Central memory CD8-positive, alpha-beta T cell (primary cell): ENCODE measurements at regions not wholly inside any gene's neighbourhood (a gene's known extent, or its start where the extent isn't known, plus 50 kb on each side); places are given as distances from the start of the nearest gene placed in this dataset.

Source experiments
- ATAC-seq: fragments of 150-1000 bp; cut with Tn5 transposase; replicated peaks from 2 replicates; pipeline ENCODE4 v1.10.0; 2022; ENCODE audit warnings: mild to moderate bottlenecking, moderate FRiP score, moderate number of reproducible peaks; ENCODE audit not compliant: poor library complexity, severe bottlenecking; ENCODE audit errors: extremely low read depth
- DNase-seq, 2 donors: peaks; one replicate each; pipeline ENCODE4 v3.0.0; 2021; ENCODE audit warnings: low spot score in 2 of 2
- H3K27ac Mint-ChIP-seq: one replicate; pipeline ENCODE4 v1.8.0; 2022; ENCODE audit warnings: low read depth, mild to moderate bottlenecking, moderate library complexity, mixed read lengths
- H3K27me3 Mint-ChIP-seq: one replicate; pipeline ENCODE4 v1.8.0; 2022; ENCODE audit warnings: mixed read lengths
- H3K36me3 Mint-ChIP-seq: one replicate; pipeline ENCODE4 v1.8.0; 2022; ENCODE audit warnings: mild to moderate bottlenecking, moderate library complexity, mixed read lengths; ENCODE audit not compliant: insufficient read depth
- H3K4me1 Mint-ChIP-seq: one replicate; pipeline ENCODE4 v1.8.0; 2022; ENCODE audit warnings: mixed read lengths
- H3K4me3 Mint-ChIP-seq: one replicate; pipeline ENCODE4 v1.8.0; 2022; ENCODE audit warnings: mild to moderate bottlenecking, moderate library complexity, mixed read lengths
- H3K9me3 Mint-ChIP-seq: one replicate; pipeline ENCODE4 v1.8.0; 2022; ENCODE audit warnings: mixed read lengths

DNA sequence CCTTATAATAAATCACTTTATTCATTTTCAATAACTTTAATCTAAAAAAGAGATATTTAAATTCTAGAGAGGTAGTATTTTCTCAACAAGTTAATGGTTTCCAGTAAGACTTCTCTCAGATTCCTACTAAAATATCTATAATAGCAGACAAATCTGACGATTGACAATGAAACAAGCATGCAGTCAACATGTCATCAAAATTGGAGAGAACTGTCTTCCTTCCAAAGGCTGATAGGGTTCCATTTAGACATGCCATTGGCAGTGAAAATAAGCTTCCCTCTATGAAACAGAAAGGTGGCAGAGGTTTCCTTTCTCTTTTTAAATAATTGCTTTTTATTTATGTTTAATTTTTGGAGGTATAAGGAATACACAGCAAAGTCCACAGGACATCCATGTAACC, 217.1 kb downstream of the POM121L12 start:
- no peak for DNase-seq
- H3K27ac Mint-ChIP-seq, result no peak overlapping the region
- no peaks in the 10 kb centered on the region for H3K27me3 Mint-ChIP-seq
- H3K36me3 Mint-ChIP-seq, result no peaks in the 10 kb centered on the region
- H3K4me3 Mint-ChIP-seq, result no peak overlapping the region
- H3K4me1 Mint-ChIP-seq, result no peaks in the 10 kb centered on the region
- ATAC-seq, result no peak
- H3K9me3 Mint-ChIP-seq, result peaks cover 11% of the 10 kb centered on the region

DNA sequence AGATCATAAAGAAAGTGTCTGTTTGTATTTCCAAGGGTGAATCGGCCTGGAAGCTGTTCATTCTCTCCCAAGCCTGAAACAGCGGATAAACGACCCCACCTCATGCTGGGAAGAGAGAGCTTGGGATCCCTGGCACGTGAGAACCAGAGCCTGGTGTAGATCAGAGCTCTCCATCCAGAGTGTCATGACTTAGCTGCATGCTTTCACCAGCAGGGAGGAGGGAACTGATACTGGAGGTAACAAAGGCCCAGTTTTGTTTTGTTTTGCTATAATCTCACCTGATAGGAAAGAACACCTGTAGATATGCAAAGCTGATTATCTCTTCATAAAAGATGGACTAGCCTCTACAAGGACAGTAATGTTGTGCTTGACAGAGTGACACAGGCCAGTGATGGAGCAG, 236.6 kb downstream of the POM121L12 start:
- H3K36me3 Mint-ChIP-seq, result no peaks in the 10 kb centered on the region
- H3K27ac Mint-ChIP-seq, result no peak overlapping the region
- ATAC-seq, result no peak
- no peak for DNase-seq
- no peaks in the 10 kb centered on the region for H3K4me1 Mint-ChIP-seq
- H3K27me3 Mint-ChIP-seq, result no peaks in the 10 kb centered on the region
- no peak overlapping the region for H3K4me3 Mint-ChIP-seq
- peaks cover 34% of the 10 kb centered on the region for H3K9me3 Mint-ChIP-seq

DNA sequence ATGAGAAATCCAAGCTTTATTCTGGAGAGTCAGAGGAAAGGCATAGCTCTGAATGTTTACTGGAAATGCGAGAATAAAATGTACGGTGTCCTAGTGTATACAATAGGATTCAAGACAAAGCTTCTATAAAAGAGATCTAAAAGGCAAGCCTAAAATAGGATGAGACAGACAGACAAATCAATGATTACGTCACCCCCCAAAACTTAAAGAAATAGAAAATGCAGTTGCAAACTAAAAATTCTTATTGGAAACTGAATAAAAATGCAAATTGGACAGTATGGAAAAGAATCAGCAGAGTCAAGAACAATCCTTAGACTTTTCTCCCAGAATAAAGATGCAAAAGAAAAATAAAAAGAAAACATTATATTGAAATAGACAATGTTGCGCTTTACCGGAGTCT, 245.9 kb downstream of the POM121L12 start:
- ATAC-seq, result no peak
- Mint-ChIP-seq H3K36me3 (no peaks in the 10 kb centered on the region), H3K9me3 (peaks cover 15% of the 10 kb centered on the region), H3K4me3 (no peak overlapping the region), H3K4me1 (no peaks in the 10 kb centered on the region), H3K27me3 (no peaks in the 10 kb centered on the region), H3K27ac (no peak overlapping the region)
- no peak for DNase-seq

DNA sequence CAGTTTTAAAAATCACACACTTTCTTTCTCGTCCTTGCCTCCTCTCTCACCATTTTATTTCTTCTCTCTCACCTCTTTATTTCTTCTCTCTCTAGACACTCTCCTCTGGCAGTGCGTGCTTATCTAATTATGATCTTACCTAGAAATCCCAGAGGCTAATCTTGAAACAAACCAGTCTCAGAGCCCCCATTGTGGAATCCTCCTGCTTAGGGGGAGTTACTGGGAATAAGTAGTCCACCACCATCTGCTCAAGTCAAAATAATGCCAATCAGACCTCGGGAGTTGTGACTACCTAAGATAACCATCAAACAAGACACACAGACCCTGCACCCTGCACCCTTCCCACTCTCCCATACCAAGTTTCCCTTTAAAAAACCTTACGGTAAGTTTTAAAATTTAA, 256.9 kb downstream of the POM121L12 start:
- Mint-ChIP-seq H3K4me3 (no peak overlapping the region), H3K9me3 (peaks cover 31% of the 10 kb centered on the region), H3K4me1 (no peaks in the 10 kb centered on the region), H3K36me3 (no peaks in the 10 kb centered on the region), H3K27ac (no peak overlapping the region), H3K27me3 (no peaks in the 10 kb centered on the region)
- no peak for DNase-seq
- no peak for ATAC-seq

DNA sequence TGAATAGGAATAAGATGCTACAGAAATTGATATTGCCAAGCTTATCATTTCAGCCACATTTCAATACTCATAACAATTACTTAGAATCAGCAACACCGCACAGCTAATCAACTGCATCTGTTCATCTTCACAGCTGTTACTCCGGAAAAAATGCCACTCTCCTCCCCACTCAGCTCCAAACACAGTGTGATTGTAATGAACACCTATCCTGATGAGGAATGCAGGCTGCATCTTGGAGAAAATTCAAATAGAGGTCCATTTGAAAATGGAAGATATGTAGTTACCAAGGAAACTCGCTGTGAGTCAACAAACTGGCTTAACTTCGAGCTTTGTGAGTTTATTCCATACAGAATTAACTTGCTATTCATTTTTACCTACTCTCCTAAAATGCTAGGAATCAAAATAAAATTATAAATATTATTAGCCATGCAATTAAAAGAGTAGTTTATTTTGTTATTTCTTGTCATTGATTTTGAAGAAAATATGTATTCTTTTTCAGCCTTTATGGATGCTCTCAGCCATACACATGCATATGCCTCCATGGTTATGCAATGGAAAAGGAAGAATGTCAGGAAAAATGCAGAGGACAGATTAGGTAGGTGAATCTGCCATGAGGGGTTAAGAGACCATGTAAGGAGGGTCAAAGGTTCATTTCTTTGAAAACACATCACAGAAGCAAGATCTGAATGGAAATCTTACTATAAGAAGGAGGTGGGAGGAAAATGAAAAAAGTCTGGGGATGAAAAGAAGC, 267.2 kb downstream of the POM121L12 start:
- Mint-ChIP-seq H3K4me3 (no peak overlapping the region), H3K36me3 (no peaks in the 10 kb centered on the region), H3K27me3 (no peaks in the 10 kb centered on the region), H3K27ac (no peak overlapping the region), H3K4me1 (no peaks in the 10 kb centered on the region), H3K9me3 (peaks cover 37% of the 10 kb centered on the region)
- DNase-seq, result no peak
- ATAC-seq, result no peak

DNA sequence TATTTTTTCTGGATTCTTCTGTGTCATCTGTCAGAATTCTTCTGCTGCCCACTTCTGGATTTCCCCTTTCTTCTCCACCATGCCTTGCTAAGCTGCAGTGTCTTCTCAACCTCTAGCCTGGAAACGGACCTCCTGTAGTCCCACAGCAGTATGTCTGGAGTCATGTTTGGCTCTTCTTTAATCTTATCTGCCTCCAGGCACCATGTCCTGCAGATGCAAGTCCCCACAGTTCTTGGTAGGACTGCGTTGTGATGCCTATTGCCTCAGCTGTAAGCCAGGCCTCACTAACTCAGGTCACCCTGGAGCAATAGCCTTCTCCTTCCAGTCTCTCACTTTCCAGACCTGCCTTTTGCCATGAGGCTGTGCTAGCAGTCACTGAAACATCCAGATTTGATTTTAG, 268.3 kb downstream of the POM121L12 start:
- Mint-ChIP-seq H3K9me3 (peaks cover 37% of the 10 kb centered on the region), H3K27me3 (no peaks in the 10 kb centered on the region), H3K27ac (no peak overlapping the region), H3K36me3 (no peaks in the 10 kb centered on the region), H3K4me1 (no peaks in the 10 kb centered on the region), H3K4me3 (no peak overlapping the region)
- no peak for DNase-seq
- ATAC-seq, result no peak

DNA sequence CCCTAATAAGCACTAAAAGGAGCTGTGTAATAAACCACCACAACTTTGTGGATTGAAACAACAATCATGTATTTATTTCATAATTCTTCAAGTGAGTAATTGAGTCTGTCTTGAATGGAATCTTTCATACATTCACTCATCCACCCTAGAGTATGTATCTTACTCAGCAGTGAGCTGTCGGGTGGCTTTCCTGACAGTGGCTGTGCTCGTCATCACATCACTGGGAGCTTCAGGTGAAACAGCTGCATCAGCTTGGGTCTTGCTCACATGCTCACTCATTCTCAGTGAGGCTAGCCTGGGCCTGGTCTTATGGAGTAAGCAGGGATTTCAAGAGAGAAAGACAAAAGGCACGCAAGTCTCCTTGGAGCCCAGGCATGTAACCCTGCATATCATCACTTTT, 271.4 kb downstream of the POM121L12 start:
- ATAC-seq, result no peak
- no peaks in the 10 kb centered on the region for H3K36me3 Mint-ChIP-seq
- H3K9me3 Mint-ChIP-seq, result peaks cover 54% of the 10 kb centered on the region
- DNase-seq, result no peak
- no peak overlapping the region for H3K27ac Mint-ChIP-seq
- H3K4me3 Mint-ChIP-seq, result no peak overlapping the region
- H3K4me1 Mint-ChIP-seq, result no peaks in the 10 kb centered on the region
- no peaks in the 10 kb centered on the region for H3K27me3 Mint-ChIP-seq

DNA sequence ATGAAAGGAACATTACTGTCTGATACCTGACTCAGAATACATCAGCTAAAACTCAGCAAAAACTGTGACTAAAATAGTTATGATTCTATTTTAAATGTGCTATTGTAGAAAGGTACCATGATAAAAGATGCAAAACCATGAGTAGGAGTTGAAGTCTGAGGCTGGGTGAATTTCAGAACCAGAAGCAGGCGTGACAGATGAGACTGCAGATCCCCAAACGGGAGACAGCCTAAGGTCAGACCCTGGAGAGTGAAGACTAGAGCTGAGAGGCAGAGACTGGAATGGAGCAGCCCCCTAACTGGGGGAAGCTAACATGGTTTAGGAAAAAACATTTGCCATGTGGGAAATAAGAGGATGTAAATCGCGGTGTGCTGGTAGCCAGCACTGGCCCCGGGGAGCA, 275.8 kb downstream of the POM121L12 start:
- Mint-ChIP-seq H3K27me3 (no peaks in the 10 kb centered on the region), H3K9me3 (peaks cover 27% of the 10 kb centered on the region), H3K36me3 (no peaks in the 10 kb centered on the region), H3K27ac (no peak overlapping the region), H3K4me3 (no peak overlapping the region), H3K4me1 (no peaks in the 10 kb centered on the region)
- DNase-seq (no peak), ATAC-seq (no peak)

DNA sequence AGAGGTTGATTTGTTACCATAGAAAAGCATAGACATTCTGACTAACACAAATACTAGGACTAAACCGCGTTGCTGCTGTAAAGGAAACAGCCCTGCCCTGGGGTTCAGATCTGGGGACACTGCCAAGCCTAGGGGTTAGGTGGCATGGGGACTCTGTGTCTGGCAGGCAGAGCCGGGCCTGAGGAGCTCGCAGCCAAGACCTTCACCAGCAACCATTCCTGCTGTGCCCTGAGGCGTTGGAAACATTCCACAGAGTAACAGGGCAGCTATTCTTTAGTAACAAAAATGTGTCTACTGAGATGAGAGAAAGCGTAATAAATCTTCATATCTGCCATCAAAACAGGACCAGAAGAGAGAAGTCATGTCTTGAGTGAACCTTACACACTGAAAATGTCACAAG, 280.5 kb downstream of the POM121L12 start:
- Mint-ChIP-seq H3K27me3 (no peaks in the 10 kb centered on the region), H3K27ac (no peak overlapping the region), H3K4me3 (no peak overlapping the region), H3K9me3 (peaks cover 17% of the 10 kb centered on the region), H3K36me3 (no peaks in the 10 kb centered on the region), H3K4me1 (no peaks in the 10 kb centered on the region)
- ATAC-seq (no peak), DNase-seq (no peak)

DNA sequence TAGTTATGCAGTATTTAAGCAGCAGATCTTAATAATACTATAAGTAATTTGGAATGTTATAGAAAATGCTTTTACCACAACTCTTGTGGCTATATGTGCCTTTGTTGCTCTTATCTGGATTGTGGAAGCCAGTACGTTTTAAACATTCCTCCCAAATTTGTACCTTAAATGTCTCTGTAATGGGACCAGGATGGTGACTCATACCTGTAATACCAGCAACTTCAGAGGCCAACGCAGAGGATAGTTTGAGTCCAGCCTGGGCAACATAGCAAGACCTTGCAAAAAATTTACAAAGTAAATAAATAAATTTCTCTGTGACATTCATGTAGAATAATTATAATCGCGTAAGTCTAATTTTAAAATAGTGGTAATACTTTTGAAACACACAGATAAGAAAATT, 283.1 kb downstream of the POM121L12 start:
- no peak for DNase-seq
- H3K36me3 Mint-ChIP-seq, result no peaks in the 10 kb centered on the region
- no peaks in the 10 kb centered on the region for H3K27me3 Mint-ChIP-seq
- ATAC-seq, result no peak
- no peak overlapping the region for H3K4me3 Mint-ChIP-seq
- H3K4me1 Mint-ChIP-seq, result no peaks in the 10 kb centered on the region
- H3K9me3 Mint-ChIP-seq, result peaks cover 11% of the 10 kb centered on the region
- no peak overlapping the region for H3K27ac Mint-ChIP-seq

DNA sequence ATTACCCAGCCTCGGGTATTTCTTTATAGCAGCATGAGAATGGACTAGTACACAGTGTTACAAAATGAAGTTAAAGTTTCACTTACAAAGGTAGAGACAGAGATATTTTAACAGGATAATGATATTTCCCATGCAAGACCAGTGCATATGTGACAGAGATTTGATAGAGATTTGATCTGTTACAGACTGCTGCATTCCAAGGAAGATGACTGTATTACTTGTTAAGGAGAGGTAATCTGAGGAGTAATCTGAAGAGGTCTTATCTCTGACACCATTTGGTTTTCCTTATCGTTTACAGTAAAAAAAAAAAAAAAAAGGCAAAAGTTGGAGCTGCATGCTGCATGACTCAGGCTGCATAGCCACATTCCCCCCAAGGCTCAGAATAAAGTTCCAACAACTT, 289.6 kb downstream of the POM121L12 start:
- Mint-ChIP-seq H3K9me3 (peaks cover 20% of the 10 kb centered on the region), H3K4me3 (no peak overlapping the region), H3K27ac (no peak overlapping the region), H3K27me3 (no peaks in the 10 kb centered on the region), H3K36me3 (no peaks in the 10 kb centered on the region), H3K4me1 (no peaks in the 10 kb centered on the region)
- no peak for DNase-seq
- no peak for ATAC-seq

DNA sequence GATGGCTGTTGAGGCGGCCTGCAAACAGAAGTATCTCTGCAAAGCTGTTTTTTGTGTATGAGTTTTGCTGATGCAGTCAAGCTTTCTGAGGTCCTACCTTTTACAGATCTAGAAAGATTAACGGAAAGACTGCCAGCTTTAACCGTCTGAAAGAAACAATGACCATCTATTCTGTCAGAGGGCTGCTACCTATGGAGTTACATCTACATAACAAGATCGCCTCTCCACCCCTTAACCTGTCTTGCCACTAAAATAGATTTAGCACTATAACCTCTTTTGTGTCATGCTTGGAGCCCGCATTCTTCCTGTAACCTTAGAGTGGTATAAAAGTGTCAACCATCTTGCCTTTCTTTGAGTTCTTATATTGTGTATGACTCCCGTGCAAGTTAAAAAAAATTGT, 291.2 kb downstream of the POM121L12 start:
- no peaks in the 10 kb centered on the region for H3K27me3 Mint-ChIP-seq
- H3K9me3 Mint-ChIP-seq, result peaks cover 22% of the 10 kb centered on the region
- H3K36me3 Mint-ChIP-seq, result no peaks in the 10 kb centered on the region
- no peaks in the 10 kb centered on the region for H3K4me1 Mint-ChIP-seq
- ATAC-seq, result no peak
- no peak overlapping the region for H3K27ac Mint-ChIP-seq
- DNase-seq, result no peak
- H3K4me3 Mint-ChIP-seq, result no peak overlapping the region

DNA sequence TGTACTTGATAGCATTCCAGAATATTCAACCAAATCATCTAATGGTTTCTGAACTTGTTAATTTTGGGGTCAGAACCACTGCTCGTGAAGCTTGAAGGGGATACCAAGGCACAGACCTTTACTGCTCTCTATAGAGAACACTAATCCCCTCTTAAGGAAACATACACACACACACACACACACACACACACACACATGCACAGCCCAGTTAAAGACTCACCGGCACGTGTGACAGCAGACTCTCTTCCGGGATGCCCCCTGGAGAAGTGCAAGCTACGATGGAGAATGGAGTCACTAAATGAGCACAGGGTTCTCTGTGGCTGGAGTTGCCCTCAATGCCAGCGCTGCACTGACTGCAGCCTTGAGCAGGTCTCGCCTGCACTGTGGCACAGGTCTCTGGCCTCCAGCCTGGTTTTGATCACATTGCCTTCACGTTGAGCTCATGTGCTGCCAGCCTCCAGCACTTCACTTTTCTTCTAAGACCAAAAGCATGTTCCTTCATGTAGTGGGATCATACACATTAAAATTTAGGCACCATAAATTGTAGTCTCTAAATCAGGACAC, 300.8 kb downstream of the POM121L12 start:
- Mint-ChIP-seq H3K27ac (no peak overlapping the region), H3K4me1 (no peaks in the 10 kb centered on the region), H3K9me3 (peaks cover 20% of the 10 kb centered on the region), H3K36me3 (no peaks in the 10 kb centered on the region), H3K27me3 (no peaks in the 10 kb centered on the region), H3K4me3 (no peak overlapping the region)
- DNase-seq (no peak), ATAC-seq (no peak)
